Kasumi-1 (cell line): ENCODE measurements at regions not wholly inside any gene's neighbourhood (a gene's known extent, or its start where the extent isn't known, plus 50 kb on each side); places are given as distances from the start of the nearest gene placed in this dataset.
"Not testable (repeated sequence)": the region's sequence is repeated elsewhere in the genome, so short reads cannot be mapped to it uniquely, and the experiment has no call there.

Experiments used
- DNase-seq, 2 experiments: peaks; one replicate each; lab custom pipeline; 2025; lab: John Stamatoyannopoulos, UW

DNA sequence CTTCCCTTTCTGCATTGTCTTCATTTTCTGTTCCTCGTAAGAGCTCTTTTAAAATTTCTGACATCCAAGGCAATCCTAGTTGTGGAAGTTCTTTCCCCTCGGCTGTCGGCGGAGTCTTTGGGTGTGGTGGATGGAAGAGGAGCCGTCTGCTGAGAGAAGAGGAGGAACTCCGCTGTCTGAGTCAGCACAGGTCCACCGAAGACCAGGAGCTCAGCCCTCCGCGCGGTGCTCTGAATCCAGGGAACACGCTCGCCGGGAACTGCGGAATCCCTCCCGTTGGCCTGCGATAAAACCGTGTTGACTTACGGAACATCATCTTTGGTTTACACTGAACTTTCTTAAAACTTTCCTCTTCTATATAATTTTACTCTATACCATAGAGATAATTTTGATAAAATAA, 100.7 kb upstream of the IRX4 start:
- no peak for DNase-seq

DNA sequence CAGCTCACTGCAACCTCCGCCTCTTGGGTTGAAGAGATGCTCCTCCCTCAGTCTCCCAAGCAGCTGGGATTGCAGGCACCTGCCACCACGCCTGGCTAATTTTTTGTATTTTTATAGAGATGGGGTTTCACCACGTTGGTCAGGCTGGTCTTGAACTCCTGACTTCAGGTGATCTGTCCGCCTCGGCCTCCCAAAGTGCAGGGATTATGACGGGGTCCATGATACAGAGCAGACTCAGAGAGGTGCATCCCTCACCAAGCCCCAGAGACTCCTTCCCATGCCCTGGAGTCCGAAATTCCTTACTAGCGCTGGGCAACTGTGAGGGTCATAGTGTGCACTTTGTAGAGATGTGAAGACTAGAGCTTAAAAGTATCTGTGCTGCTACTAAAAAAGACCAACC, 99.8 kb upstream of the IRX4 start:
- DNase-seq, result not testable (repeated sequence)

DNA sequence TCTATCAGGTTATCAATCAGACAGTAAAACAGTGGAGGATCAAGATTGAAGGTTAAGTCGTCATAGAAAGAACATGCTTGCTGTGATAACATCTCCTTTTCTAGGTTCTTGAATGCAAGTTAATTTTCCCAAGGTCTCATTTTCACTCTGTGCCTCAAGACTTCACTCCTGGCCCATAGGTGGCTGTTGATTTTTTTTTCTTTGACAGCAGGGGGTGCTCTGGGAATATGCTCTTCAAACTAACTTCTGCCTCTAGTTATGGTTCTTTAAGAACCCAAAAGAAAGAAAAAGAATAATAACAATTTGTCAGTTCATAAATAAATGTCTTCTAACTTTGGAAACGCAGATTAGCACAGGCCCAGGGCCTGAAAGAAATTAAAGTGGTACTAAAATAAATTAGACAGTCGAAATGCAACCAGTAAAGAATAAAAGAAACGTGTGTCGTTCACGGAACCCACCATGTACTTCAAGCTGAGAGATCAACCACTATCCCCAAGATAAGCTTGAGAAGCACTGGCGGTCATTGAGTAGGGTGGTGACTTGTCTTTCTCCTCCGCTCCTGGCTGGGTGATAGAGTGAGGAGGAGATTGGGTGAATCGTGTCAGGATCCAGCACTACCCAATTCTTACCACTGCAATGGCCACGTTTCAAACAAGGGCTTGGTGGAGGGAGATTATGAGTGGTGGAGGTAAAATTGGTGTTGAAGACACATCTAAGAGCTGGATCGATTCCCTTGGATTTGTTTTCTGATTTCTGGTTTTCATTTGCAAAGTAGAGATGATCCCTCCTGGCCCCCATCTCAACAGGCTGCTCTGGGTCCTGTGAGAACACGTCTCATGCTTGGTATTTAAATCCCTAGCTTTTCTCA, 93.4 kb upstream of the IRX4 start:
- no peak for DNase-seq

DNA sequence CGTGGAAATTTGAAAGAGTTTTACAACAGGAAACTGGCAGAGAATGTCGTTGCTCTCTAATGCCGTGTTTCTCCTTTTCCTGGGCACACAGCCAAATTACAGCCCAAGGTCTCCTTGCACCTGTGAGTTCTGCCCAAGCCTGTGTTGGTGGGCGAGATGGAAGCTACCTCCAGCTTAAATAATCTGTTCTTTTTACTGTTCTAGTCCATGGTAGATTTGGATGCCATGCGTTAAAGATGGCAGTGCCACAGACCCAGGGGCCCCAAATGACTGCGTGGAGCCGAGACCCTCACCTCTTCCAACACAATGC, 92.6 kb upstream of the IRX4 start:
- DNase-seq, result no peak

DNA sequence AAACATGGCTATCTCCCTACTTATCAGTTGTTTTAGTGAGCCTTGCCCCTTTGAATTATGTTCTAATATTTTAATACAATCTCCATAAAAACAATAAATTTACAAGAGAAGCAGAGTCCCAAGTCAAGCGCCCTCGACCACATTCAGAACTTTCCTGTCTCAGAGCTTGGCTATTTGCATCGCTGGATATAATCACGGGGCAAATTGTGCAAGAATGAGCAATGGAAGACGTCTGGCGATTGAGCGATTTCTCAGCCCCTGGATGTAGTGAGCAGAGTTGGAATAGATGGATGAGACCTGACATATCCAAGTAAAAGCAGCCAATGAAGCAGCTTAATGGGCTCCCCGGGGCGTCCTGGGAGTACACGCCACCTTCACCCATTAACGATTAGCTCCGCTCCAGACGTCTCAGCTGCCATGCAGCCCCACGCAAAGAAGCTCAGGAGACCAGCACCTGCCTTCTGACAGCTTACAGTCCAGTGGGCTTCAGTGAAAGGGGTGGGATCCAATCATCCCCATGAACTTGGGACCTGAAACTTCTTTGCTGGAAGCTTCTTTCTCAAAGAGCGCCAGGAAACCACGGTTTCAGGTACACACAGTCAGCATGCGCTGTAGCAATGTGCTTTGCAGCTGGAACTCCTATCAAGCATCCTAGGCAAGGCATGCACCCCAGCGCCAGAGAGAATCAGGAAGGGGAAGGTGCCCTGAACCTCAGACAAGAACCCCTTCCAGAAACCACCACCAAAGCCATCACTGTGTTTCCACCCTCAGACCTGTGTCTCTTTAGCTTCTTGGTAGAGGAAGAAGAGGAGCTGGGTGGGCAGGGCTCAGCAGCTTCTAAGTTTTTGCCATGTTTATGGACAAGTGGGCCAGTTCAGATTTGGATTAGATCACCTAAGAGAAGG, 92.0 kb upstream of the IRX4 start:
- no peak for DNase-seq

DNA sequence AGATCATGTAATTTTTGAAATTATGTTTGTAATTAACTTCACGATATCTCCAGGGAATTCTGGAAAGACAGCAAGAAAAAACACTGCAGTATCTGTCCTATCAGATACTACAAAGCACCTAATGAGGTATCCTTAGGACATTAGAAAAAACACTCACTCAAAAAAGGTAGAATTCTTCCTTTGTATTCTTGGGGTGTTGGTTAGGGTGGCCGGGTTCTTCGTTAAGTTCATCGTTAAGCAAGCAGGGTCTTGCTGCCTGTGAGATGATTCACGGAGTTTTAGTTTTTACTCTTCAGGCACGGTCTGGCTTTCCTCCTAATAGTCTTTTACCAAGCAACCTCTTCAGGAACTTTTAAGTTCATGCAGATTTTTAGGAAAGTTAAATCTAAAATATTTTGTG, 91.4 kb upstream of the IRX4 start:
- no peak for DNase-seq

DNA sequence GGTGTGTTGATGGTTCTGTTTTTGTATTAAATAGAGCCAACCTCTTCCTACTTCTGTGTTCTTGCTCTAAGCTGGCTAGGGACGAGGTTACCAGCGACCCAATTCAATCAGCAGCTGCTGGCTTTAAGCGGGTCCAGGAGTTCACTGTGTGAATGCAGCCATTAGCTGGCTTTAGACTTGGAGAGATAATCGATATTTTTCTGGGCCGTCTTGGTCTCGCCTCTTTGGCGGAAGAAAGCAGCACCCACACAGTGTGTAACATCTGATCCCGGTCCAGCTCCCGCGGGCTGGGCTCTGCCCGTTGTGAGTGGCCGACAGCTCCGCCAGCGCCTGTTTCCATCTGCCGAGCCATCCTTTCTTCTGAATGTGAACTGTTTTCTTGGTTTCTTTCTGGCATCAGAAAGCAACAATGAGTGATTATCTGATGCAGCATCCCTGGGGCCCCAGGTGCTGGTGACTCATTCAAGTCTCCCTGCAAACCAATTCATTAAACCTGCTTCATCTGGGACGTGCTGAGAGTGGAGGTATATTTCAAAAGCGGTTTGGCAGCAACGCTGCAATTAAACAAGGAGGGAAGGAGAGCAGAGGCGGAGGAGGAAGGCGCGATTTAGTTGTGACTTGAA, 90.8 kb upstream of the IRX4 start:
- no peak for DNase-seq

DNA sequence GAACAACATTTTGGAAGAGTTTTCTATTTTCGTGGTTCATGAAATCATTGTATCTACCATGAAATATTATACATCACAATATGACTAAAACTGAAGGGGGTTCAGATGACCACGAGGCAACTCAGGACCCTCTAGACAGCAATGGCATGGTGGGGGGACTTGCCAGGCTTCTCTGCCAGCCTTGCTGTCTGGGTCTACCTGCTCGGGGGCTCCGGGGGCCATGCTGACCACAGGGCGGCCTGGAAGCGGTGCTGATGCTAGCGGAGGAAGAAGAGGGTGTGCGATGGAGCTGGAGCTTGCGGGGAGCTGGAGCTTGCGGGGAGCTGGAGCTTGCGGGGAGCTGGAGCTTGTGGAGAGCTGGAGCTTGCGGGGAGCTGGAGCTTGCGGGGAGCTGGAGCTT, 89.2 kb upstream of the IRX4 start:
- no peak for DNase-seq

DNA sequence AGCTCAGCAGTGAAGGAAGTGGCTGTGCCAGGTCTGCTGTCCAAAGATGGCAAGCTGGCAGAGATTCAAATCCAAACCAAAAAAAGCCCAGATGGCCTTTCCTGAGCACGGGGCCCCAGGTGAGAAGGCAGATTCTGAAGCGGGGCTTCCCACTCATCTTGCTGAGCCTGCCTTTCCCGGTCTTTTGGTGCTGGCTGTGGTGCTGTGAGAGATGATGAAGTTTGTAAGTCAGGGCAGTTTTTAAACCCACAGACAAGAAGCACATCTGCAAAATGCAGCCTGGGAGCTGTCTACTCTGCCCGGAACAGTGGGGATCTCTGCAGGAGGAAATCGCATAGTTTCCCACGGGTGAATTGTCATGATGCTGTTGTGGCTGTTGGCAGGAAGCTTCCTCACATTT, 85.0 kb upstream of the IRX4 start:
- no peak for DNase-seq

DNA sequence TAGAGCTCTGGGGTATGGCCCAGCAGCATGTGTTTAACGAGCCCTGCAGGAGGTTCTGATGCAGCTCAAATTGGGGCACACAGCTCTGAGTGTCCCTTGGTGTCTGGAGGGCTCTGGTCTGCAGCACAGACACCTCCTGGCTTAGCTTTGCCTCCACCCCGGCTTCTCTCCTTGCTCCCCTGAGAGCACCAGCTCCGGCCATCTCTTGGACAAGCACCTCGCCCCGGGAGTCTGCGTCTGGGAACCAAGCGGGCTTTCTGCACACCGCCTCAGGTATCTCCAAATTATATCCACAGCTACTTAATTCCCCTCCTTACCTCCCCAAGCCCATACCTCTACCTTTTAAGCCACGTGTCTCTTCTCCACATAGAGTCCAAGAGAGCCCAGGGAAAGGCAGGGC, 83.7 kb upstream of the IRX4 start:
- DNase-seq, result no peak

DNA sequence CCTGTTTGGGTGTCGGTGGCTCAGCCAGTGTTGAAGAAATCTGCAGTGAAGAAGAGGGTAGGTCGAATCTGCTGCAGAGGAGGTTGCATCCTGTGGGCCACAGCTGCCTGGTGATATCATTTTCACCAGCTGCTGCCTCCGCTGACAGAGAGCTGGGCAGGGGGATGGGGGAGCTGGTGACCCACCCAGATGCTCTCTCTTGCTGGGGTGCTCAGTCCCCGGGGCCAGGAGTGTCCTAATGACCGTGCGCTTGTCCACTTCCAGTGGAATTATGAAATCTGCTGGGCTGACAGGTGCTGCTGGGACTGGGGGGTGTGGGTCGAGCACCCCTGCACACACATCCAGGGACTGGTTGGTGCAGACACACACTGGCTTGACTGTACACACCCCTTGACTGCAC, 83.2 kb upstream of the IRX4 start:
- DNase-seq, result no peak

DNA sequence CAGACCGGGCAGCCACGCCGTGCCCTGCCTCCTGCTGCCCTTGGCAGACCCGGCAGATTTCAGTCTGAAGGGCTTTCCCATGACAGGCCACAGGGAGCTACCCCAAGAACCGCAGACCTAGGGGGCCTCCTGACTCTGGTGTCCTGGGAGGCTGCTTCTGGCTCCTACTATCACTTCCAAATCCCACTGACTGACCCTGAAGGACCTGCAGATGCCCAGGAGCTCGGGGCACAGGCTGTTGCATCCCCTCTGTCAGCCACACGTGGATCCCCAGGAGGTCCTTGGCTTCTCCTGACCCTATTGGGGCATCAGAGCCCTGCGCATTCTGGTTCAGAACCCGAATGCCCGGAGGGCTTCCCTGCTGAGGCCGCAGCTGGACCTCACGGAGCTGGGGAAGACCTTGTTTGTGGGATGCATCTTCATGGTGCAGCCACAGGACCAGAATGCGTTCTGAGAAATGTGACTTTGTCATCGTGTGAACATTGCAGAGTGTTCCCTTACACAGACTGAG, 81.3 kb upstream of the IRX4 start:
- no peak for DNase-seq

DNA sequence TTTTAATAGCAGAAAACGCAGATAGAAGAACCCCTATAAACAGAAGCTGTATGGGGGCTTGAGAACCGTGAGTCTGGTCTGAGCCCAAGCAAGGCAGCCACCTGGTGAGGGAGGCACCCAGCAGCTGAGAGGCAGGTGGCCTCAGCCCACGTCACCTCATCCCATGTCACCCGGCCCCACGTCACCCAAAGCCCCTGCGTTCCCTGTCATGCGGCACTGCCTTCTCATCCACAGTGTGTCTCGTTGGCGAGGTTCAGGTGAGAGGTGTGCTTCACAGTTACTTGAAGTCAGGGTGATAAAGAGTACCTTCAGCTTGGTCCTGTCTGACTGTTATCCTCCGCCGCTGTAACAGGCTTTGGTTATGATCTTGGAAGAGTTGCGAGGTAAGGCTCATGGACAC, 80.6 kb upstream of the IRX4 start:
- no peak for DNase-seq

DNA sequence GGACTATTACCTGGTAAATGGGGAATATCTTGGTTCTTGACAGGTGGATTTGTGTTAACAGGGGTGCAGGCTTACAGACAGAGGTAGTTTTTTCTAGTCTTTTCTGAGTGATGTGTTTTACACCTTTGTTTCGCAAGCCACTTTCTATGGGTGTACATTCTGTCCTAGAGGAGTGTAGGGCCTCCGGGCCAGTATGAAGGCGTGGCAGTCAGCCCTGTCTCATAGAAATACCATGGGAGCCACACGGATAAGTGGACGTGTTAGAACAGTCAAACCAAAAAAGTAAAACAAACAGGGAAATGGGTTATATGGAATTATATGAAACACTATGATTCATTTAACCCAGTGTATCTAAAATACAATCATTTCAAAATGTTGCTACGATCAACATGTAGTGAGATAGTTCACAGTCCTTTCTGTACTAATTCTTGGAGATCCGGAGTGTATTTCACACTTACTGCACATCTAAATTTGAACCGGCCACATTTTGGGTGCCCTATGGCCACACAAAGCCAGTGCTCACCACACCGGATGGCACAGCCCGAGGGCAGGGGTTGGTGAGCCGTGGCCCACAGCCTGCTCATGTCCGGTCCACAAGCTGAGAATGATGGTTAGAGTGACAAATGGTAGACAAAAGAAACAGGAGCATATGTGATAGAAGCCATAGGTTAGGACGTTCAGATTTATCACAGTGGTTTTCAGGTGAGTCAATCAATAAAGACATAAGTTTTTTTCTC, 80.1 kb upstream of the IRX4 start:
- DNase-seq, result no peak

DNA sequence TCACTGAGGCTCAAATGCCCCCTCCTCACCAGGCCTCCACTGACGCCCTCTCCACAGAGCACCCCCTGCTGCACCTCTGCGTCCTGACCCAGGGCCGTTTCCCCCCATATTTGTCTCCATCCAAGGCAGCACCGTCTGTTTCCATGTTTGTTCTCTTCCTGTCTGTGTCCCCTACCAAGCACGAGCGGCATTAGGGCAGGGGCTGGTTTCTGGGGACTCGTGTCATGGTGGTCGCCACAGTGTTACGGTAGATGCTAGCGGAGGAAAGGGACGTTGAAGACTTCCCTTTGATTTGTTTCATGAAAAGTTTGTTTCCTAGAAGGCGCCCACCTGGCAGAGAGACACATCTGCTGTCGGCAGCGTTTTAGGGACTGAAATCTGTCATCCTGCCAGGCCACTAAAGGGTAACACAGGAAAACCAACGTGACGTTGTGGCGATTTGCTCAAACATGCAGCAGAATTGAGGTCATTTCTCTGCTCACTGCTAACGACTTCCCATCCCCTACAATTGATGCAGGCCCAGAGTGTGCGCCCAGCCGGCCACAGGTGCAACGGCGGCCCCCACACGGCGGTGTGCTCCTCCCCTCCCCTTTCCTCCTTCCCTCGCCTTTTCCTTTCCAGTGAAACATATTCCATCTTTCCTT, 79.3 kb upstream of the IRX4 start:
- DNase-seq, result no peak

DNA sequence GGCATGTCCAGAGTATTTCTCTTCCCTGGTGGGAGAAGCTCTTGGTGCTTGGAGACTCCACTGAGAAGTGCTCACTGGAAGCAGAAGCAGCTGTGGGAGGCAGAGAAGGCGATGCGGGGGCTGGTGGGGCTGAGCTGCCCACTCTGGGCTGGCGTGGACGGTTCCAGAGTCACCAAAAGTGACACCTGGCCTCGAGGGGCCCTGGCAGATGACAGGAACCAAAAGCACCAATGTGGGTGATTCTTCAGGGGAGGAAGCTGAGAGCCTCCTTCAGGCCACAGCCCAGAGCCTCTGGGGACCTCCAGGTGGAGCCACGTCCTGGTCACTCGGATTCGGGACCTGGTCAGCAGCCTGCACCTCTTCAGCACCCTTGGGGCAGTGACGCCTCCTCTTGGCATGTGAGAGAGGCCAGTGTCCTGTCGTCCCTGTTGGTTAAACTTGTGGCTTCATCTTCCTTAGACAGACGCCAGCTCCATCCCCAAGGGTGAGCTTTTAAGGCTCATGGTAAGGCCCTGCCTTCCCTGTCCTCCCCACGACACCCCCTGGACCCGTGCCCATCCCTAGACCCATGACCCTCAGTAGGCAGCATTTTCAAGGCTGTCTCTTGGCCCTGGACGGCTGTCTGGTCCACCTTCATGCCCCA, 78.7 kb upstream of the IRX4 start:
- DNase-seq, result no peak

DNA sequence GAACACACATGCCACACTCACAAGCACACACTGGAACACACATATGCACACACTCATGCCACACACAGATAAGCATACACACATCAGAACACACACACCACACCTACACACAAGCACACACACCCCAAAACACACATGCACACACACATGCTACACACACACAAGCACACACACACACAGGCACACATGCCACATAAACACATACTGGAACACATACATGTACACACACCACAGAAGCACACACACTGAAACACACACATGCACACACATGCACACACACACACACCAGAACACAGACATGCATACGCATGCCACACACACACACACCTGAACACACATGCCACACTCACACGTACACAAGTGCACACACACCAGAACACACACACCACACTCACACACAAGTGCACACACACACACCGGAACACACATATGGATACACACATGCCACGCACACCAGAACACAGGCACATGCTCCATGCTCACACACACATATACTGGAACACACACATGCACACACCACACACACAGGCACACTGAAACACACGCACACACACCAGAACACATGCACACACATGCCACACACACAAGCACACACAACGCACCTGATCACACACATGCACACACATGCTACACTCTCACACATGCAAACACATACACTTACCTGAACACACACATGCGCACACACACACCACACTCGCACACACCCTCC, 78.0 kb upstream of the IRX4 start:
- no peak for DNase-seq

DNA sequence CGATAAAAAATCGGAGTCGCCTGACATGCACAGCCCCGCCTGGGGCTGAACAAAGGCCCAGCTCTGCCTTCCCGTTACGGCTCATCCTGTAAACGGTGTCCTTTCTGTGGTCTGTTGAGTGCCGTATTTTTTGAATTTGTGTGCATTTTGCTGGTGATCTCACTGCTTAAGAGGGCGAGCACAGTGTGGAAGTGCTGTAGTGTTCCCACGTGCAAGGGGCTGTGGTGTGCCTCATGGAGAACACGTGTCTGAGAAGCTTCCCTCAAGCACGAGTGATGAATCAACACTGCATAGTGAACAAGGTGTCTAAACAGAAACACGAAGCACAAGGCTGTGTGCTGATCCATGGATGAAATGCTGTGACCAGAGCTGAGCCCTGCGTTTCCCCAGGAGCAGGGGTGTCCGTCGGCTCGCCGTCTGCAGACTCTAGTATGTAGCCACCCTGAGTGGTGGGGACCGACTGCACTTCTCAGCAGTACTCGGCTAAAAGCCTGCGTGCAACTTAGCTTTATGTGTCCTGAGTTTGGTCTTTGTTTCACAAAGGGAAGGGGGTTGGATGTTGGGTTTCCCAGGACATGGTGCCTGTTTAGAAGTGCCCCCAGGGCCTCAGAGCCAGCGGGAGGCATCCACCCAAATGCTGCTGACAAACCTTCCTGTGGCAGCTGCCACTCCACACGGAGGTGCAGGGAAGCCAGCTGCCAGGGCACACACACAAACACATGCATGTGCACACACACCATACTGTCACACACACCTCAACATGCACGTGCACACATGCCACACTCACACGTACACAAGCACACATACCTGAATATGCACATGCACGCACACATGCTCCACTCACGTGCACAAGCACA, 77.2 kb upstream of the IRX4 start:
- DNase-seq, result no peak

DNA sequence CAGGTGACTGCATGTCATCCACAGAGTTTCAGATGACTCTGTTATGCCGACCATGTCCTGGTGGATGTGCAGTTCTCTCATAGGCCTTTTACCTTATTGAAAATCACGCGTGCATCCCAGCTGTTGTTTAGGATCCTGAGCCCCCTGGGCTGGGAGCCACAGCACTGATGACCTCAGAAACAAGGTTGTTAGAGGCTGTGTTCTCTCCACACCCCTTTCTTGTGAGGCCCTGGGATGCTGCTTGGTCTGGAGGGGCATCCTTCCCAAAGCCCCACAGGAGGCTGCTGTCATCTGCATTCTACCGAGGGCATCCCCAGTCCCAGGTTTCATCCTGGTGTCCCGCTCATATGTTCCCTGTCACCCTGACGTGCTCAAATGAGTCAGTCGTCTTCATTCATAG, 76.5 kb upstream of the IRX4 start:
- DNase-seq, result no peak
